Heart left ventricle (tissue), 13 donors: ENCODE measurements at regions not wholly inside any gene's neighbourhood (a gene's known extent, or its start where the extent isn't known, plus 50 kb on each side); places are given as distances from the start of the nearest gene placed in this dataset.

Experiments
- CTCF ChIP-seq, 12 donors: fragments of 200-600 bp; sonication (generic) in 4 of 12; IDR thresholded peaks; one replicate each; pipeline versions ENCODE4 v1.5.0 to v1.8.0; 2018 to 2022; ENCODE audit warnings: antibody characterized with exemption in 12 of 12, mild to moderate bottlenecking in 5 of 12
- POLR2A ChIP-seq, 2 donors: fragments of 450-650 bp; IDR thresholded peaks; one replicate each; pipeline ENCODE4 v1.6.1; 2017; ENCODE audit warnings: antibody characterized with exemption in 2 of 2, mild to moderate bottlenecking in 2 of 2, moderate library complexity in 2 of 2
- donor health status: ischemic (EF 13 %, LVEDD 7.1; RV severe dilation, severe dysfunction).
- donor health status: DM: no; HTN: yes; CAD: no.
- donor health status: DM: no; HTN: no; CAD: no.
- donor health status: ischemic (EF 25% LVEDD 6.9; RV normal size, moderate dysfunction).
- donor health status: ischemic (EF 25% LVEDD 5.7; RV mildly dilated, moderate dysfunction).
- donor health status: ischemic (EF 35%, LVEDD 5.7; RV mildly dilated, moderate dysfunction).
- donor health status: nonischemic (EF 11% LVEDD 7.7; RV severe dilation, severe dysfunction).
- donor health status: DM: yes; HTN: yes; CAD: no.
- donor health status: PGD.
- donor health status: ischemic (EF 29% LVEDD 5.4; RV normal size, mild dysfunction).
- donor health status: nonischemic (EF 23%, LVEDD 6.1; RV moderate dilation, normal function).

- no peak for TF ChIP-seq POLR2A (IDR thresholded peaks at IDR 0.05)
- TF ChIP-seq CTCF (IDR thresholded peaks at IDR 0.05): no peak
Measured at GRCh38 chr16:18060351-18060750, 276.2 kb downstream of the NPIPA8 start.
